Panc1 (cell line): ENCODE measurements at regions not wholly inside any gene's neighbourhood (a gene's known extent, or its start where the extent isn't known, plus 50 kb on each side); places are given as distances from the start of the nearest gene placed in this dataset.

Experiments
- ATAC-seq: fragments of 200-7000 bp; cut with Tn5 transposase; 2 replicates; pipeline ENCODE4 v1.9.1; 2020; ENCODE audit warnings: mild to moderate bottlenecking, moderate library complexity
- BruUV-seq: library from RNA; stranded (reverse); fragments of 400-500 nt; replicated peaks from 2 replicates; lab custom pipeline; 2021; lab: Mats Ljungman, UMichigan
- CTCF ChIA-PET: fragments of 300-600 bp; sonication (Branson Sonifier 250); formaldehyde crosslinking; loops from one replicate; lab custom pipeline; 2022; ENCODE audit warnings: antibody characterized with exemption; lab: Charles Lee
- POLR2A ChIA-PET: fragments of 300-600 bp; sonication (Branson Sonifier 250); formaldehyde crosslinking; loops from one replicate; lab custom pipeline; 2022; ENCODE audit warnings: antibody characterized with exemption; lab: Charles Lee
- DNase-seq: peaks from one replicate; pipeline ENCODE4 v3.0.0-alpha.2; 2010; ENCODE audit warnings: low read depth, low spot score
- H3K27ac ChIP-seq: 2 replicates; pipeline ENCODE4 v1.5.1; 2011; ENCODE audit warnings: mild to moderate bottlenecking, low read length, inconsistent platforms
- H3K27me3 ChIP-seq: fragments of 200-500 bp; sonication (Bioruptor generic); 2 replicates; pipeline ENCODE4 v1.6.0; 2014; ENCODE audit warnings: low read length, inconsistent platforms; ENCODE audit not compliant: control insufficient read depth, insufficient read depth
- H3K36me3 ChIP-seq: fragments of 200-500 bp; sonication (Bioruptor generic); 2 replicates; pipeline ENCODE4 v1.5.1; 2014; ENCODE audit warnings: inconsistent platforms, mild to moderate bottlenecking, low read length, moderate library complexity; ENCODE audit not compliant: control insufficient read depth, insufficient read depth
- H3K4me1 ChIP-seq: 2 replicates; pipeline ENCODE4 v1.5.1; 2011; ENCODE audit warnings: inconsistent platforms, mild to moderate bottlenecking, low read length, moderate library complexity; ENCODE audit not compliant: control insufficient read depth, insufficient read depth
- H3K4me3 ChIP-seq, 2 experiments: 2 replicates each; pipeline ENCODE4 v1.5.1; 2011 to 2012; ENCODE audit warnings: low read depth in 2 of 2, low read length in 2 of 2, mild to moderate bottlenecking in 2 of 2, inconsistent platforms in 1 of 2, moderate library complexity in 1 of 2
- H3K9me3 ChIP-seq: fragments of 200-500 bp; sonication (Bioruptor generic); 2 replicates; pipeline ENCODE4 v1.5.1; 2014; ENCODE audit warnings: low read depth, mild to moderate bottlenecking, inconsistent platforms, low read length, moderate library complexity; ENCODE audit not compliant: control insufficient read depth, insufficient read depth
- POLR2AphosphoS5 ChIP-seq: IDR thresholded peaks from 2 replicates; pipeline ENCODE4 v1.6.1; 2012; ENCODE audit warnings: mild to moderate bottlenecking, low read depth, low read length, moderate library complexity
- REST ChIP-seq, 2 experiments: IDR thresholded peaks; 2 replicates each; pipeline ENCODE4 v1.6.1; 2011 to 2012; ENCODE audit warnings: low read depth in 2 of 2, control low read depth in 1 of 2, low read length in 1 of 2, mild to moderate bottlenecking in 1 of 2, moderate library complexity in 1 of 2; ENCODE audit not compliant: insufficient read depth in 1 of 2
- SIN3A ChIP-seq: IDR thresholded peaks from 2 replicates; pipeline ENCODE4 v1.6.1; 2012; ENCODE audit warnings: low read depth, mild to moderate bottlenecking, low read length, moderate library complexity, borderline replicate concordance; ENCODE audit not compliant: insufficient read depth
- TCF7L2 ChIP-seq: IDR thresholded peaks from 2 replicates; pipeline ENCODE4 v1.6.1; 2011; ENCODE audit warnings: mild to moderate bottlenecking, low read depth, low read length, inconsistent platforms
- in situ Hi-C: cut with HindIII; loops from 2 replicates; pipeline ENCODE4 v1.10.0; 2016; ENCODE audit warnings: low sequenced_read_pairs, low pct_unique_long_range_greater_than_20kb
- intact Hi-C: fragments of 100-400 bp; cut with micrococcal nuclease; formaldehyde crosslinking; loops from one replicate; pipeline ENCODE4 v1.10.0; 2022; ENCODE audit not compliant: unreplicated experiment
- TF ChIP-seq, protein P1 (sequence below): fragments of 450-650 bp; IDR thresholded peaks from 2 replicates; pipeline ENCODE4 v1.5.1; 2017; ENCODE audit warnings: mild to moderate bottlenecking

DNA sequence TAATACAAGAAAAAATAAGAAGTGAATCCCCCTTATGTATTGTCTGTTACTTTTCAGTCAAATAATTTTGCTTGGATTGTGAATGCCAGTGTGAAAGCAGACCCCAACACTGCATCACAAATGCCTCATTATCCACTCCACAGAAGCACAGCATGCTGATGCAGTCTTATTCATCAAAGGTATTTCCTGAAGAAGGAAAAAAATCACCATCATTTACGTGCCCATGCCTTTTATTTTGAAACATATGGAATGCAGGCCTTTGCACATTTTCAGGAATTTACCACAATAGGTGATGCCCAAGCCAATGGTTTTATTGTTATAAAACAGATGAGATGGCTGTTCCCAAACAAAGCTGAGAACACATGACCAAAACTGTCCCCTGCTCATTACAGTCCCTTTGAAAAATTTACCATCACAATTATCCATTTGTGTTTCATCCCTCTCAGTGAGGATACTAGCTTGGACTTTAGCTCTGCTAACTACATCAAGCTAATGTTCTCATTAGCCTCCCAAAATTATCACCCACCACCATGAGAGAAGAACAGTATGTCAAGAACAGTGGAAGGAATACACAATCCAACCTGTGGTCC is 180.6 kb upstream of the HTR1E start:
- DNase-seq = no peak
- no peaks in the 10 kb centered on the region for H3K36me3 ChIP-seq
- intact Hi-C loops (no loop called here), in situ Hi-C loops (no loop called here)
- TF ChIP-seq POLR2AphosphoS5 (no peak), REST (IDR thresholded peaks at IDR 0.05; ENCODE audit: insufficient read depth in 1 of 2, low read depth in 2 of 2, low read length in 1 of 2) (no peak), SIN3A (no peak), TCF7L2 (no peak)
- TF ChIP-seq, protein P1, sequence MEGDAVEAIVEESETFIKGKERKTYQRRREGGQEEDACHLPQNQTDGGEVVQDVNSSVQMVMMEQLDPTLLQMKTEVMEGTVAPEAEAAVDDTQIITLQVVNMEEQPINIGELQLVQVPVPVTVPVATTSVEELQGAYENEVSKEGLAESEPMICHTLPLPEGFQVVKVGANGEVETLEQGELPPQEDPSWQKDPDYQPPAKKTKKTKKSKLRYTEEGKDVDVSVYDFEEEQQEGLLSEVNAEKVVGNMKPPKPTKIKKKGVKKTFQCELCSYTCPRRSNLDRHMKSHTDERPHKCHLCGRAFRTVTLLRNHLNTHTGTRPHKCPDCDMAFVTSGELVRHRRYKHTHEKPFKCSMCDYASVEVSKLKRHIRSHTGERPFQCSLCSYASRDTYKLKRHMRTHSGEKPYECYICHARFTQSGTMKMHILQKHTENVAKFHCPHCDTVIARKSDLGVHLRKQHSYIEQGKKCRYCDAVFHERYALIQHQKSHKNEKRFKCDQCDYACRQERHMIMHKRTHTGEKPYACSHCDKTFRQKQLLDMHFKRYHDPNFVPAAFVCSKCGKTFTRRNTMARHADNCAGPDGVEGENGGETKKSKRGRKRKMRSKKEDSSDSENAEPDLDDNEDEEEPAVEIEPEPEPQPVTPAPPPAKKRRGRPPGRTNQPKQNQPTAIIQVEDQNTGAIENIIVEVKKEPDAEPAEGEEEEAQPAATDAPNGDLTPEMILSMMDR = no peak
- no peaks in the 10 kb centered on the region; the same call in 1 of the 2 replicates for H3K9me3 ChIP-seq
- no peak overlapping the region for H3K4me3 ChIP-seq
- CTCF ChIA-PET = no interaction called here
- no TSS peak for BruUV-seq
- no peak overlapping the region for H3K27ac ChIP-seq
- POLR2A ChIA-PET = no interaction called here
- H3K4me1 ChIP-seq = no peaks in the 10 kb centered on the region
- no peaks in the 10 kb centered on the region for H3K27me3 ChIP-seq
- ATAC-seq = no peak

DNA sequence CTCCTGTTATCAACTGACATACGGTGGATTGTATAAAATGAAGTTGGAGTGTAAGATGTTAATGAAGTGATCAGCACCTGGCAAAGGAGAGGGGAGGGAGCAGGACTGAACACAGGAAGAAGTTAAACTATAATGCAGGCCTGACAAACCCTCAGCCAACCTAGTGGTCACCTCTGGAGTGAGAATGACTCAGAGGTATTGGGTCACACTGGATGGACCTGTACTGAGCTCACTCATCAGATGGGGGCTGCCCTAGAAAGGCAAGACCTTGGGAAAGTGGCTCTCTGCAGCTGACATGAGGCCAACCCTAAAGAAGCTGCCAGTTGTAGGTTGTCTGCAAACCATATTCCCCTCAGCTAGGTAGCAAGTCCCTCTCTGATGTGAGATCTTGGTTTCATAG is 193.3 kb upstream of the HTR1E start:
- TF ChIP-seq TCF7L2 = no peak
- no peak for TF ChIP-seq POLR2AphosphoS5
- TF ChIP-seq, protein P1 = no peak
- no peak for TF ChIP-seq SIN3A
- no peak for TF ChIP-seq REST (IDR thresholded peaks at IDR 0.05; ENCODE audit: insufficient read depth in 1 of 2, low read depth in 2 of 2, low read length in 1 of 2)
- Histone ChIP-seq H3K9me3 (no peaks in the 10 kb centered on the region), H3K36me3 (no peaks in the 10 kb centered on the region), H3K27me3 (no peaks in the 10 kb centered on the region), H3K27ac (no peak overlapping the region), H3K4me1 (no peaks in the 10 kb centered on the region), H3K4me3 (no peak overlapping the region)
- ATAC-seq = no peak
- intact Hi-C loops (no loop called here), in situ Hi-C loops (no loop called here)
- no peak for DNase-seq
- ChIA-PET POLR2A (no interaction called here), CTCF (no interaction called here)
- BruUV-seq = no TSS peak
